Mesenchymal stem cell (in vitro differentiated cells and primary cell): ENCODE measurements at regions not wholly inside any gene's neighbourhood (a gene's known extent, or its start where the extent isn't known, plus 50 kb on each side); places are given as distances from the start of the nearest gene placed in this dataset.

ENCODE experiments used
- DNase-seq: peaks from one replicate; pipeline ENCODE4 v3.0.0-alpha.2; 2013
- H2AFZ ChIP-seq: one replicate; pipeline ENCODE4 v1.6.1; 2013; ENCODE audit warnings: low read depth, mild to moderate bottlenecking, control low read depth, inconsistent platforms, low read length, moderate library complexity
- H2AK5ac ChIP-seq: 2 replicates; pipeline ENCODE4 v1.6.1; 2013; ENCODE audit warnings: low read length, moderate library complexity, mild to moderate bottlenecking, inconsistent platforms; ENCODE audit not compliant: severe bottlenecking
- H2BK120ac ChIP-seq: one replicate; pipeline ENCODE4 v1.6.1; 2013; ENCODE audit warnings: low read depth, mild to moderate bottlenecking, inconsistent platforms, low read length, moderate library complexity
- H2BK12ac ChIP-seq, 2 experiments: one replicate each; pipeline ENCODE4 v1.6.1; 2013; ENCODE audit warnings: inconsistent platforms in 2 of 2, low read length in 2 of 2, mild to moderate bottlenecking in 2 of 2, moderate library complexity in 2 of 2, control low read depth in 1 of 2
- H2BK15ac ChIP-seq: one replicate; pipeline ENCODE4 v1.6.1; 2013; ENCODE audit warnings: mild to moderate bottlenecking, low read depth, inconsistent platforms; ENCODE audit not compliant: poor library complexity, severe bottlenecking
- H2BK5ac ChIP-seq: 2 replicates; pipeline ENCODE4 v1.6.1; 2013; ENCODE audit warnings: low read depth, mild to moderate bottlenecking, low read length, control low read depth, inconsistent platforms; ENCODE audit not compliant: poor library complexity, severe bottlenecking
- H3K14ac ChIP-seq, 2 experiments: one replicate each; pipeline ENCODE4 v1.6.1; 2013; ENCODE audit warnings: inconsistent platforms in 2 of 2, low read length in 2 of 2, control low read depth in 1 of 2, mild to moderate bottlenecking in 1 of 2, moderate library complexity in 1 of 2
- H3K18ac ChIP-seq, 2 experiments: one replicate each; pipeline ENCODE4 v1.6.1; 2013; ENCODE audit warnings: inconsistent platforms in 2 of 2, low read length in 2 of 2, control low read depth in 1 of 2, low read depth in 1 of 2, mild to moderate bottlenecking in 1 of 2
- H3K23ac ChIP-seq, 2 experiments: one replicate each; pipeline ENCODE4 v1.6.1; 2013; ENCODE audit warnings: inconsistent platforms in 2 of 2, low read length in 2 of 2, mild to moderate bottlenecking in 2 of 2, moderate library complexity in 2 of 2, control low read depth in 1 of 2
- H3K27ac ChIP-seq: 2 replicates; pipeline ENCODE4 v1.5.1; 2013; ENCODE audit warnings: mild to moderate bottlenecking, moderate library complexity, low read length, control low read depth, inconsistent platforms; ENCODE audit not compliant: poor library complexity, severe bottlenecking
- H3K27me3 ChIP-seq, 2 experiments: 2 replicates each; pipeline versions ENCODE4 v1.6.1 to v1.7.0; 2013; ENCODE audit warnings: low read length in 2 of 2, mild to moderate bottlenecking in 2 of 2, moderate library complexity in 2 of 2, control low read depth in 1 of 2, inconsistent platforms in 1 of 2; ENCODE audit not compliant: control insufficient read depth in 1 of 2, insufficient read depth in 1 of 2
- H3K36me3 ChIP-seq, 2 experiments: 2 replicates each; pipeline versions ENCODE4 v1.6.1 to v1.7.0; 2013; ENCODE audit warnings: low read length in 2 of 2, control low read depth in 1 of 2, inconsistent platforms in 1 of 2, low read depth in 1 of 2, mild to moderate bottlenecking in 1 of 2; ENCODE audit not compliant: insufficient read depth in 2 of 2, control insufficient read depth in 1 of 2
- H3K4ac ChIP-seq, 2 experiments: one replicate each; pipeline ENCODE4 v1.6.1; 2013; ENCODE audit warnings: inconsistent platforms in 2 of 2, low read length in 2 of 2, mild to moderate bottlenecking in 2 of 2, moderate library complexity in 2 of 2, control low read depth in 1 of 2, low read depth in 1 of 2
- H3K4me1 ChIP-seq: 2 replicates; pipeline ENCODE4 v1.6.1; 2013; ENCODE audit warnings: low read depth, low read length, control low read depth; ENCODE audit not compliant: control insufficient read depth, insufficient read depth
- H3K4me2 ChIP-seq: 2 replicates; pipeline ENCODE4 v1.6.1; 2013; ENCODE audit warnings: low read length, mild to moderate bottlenecking, inconsistent platforms; ENCODE audit not compliant: poor library complexity, severe bottlenecking
- H3K4me3 ChIP-seq, 2 experiments: 2 replicates each; pipeline versions ENCODE4 v1.5.1 to v1.7.0; 2013; ENCODE audit warnings: low read length in 2 of 2, mild to moderate bottlenecking in 2 of 2, control low read depth in 1 of 2, low read depth in 1 of 2; ENCODE audit not compliant: insufficient read depth in 1 of 2
- H3K79me1 ChIP-seq: replicated peaks from 2 replicates; pipeline ENCODE4 v1.6.1; 2013; ENCODE audit warnings: mild to moderate bottlenecking, control low read depth, low read length, inconsistent platforms; ENCODE audit not compliant: poor library complexity, severe bottlenecking
- H3K9ac ChIP-seq: 2 replicates; pipeline ENCODE4 v1.7.0; 2013; ENCODE audit warnings: mild to moderate bottlenecking, low read length, moderate library complexity
- H3K9me3 ChIP-seq: 2 replicates; pipeline ENCODE4 v1.7.0; 2013; ENCODE audit warnings: mild to moderate bottlenecking, low read length; ENCODE audit not compliant: control insufficient read depth
- H4K8ac ChIP-seq: one replicate; pipeline ENCODE4 v1.6.1; 2013; ENCODE audit warnings: inconsistent platforms, mild to moderate bottlenecking, low read length, moderate library complexity
- H4K91ac ChIP-seq: one replicate; pipeline ENCODE4 v1.6.1; 2013; ENCODE audit warnings: mild to moderate bottlenecking, low read length, inconsistent platforms
- WGBS: methylation state at CpG from one replicate; pipeline ENCODE4 v1.1.7; 2013; ENCODE audit warnings: mixed read lengths; 5-methylcytosine and 5-hydroxymethylcytosine counted together

- no peak overlapping the region for H3K14ac ChIP-seq
- H3K36me3 ChIP-seq = no peaks in the 10 kb centered on the region
- no peaks in the 10 kb centered on the region for H3K9me3 ChIP-seq
- WGBS = 80% methylated on average over 3 of the region's 3 CpGs
- no peak overlapping the region for H4K8ac ChIP-seq
- H3K27ac ChIP-seq = peak overlapping the region; percentile 39
- no peak overlapping the region for H3K4me2 ChIP-seq
- H2AFZ ChIP-seq = no peak overlapping the region
- H3K18ac ChIP-seq = peak overlapping the region in 1 of 2 experiments; percentile 54
- H2AK5ac ChIP-seq = no peak overlapping the region
- H2BK12ac ChIP-seq = no peak overlapping the region
- no peak overlapping the region for H2BK5ac ChIP-seq
- H4K91ac ChIP-seq = no peak overlapping the region
- H3K9ac ChIP-seq = peak overlapping the region; percentile 40
- no peak overlapping the region for H3K4ac ChIP-seq
- peak; percentile 49 for DNase-seq
- H3K4me1 ChIP-seq = no peaks in the 10 kb centered on the region
- H2BK120ac ChIP-seq = no peak overlapping the region
- no peaks in the 10 kb centered on the region for H3K79me1 ChIP-seq
- H3K4me3 ChIP-seq = peak overlapping the region in 1 of 2 experiments; percentile 19
- no peaks in the 10 kb centered on the region for H3K27me3 ChIP-seq
- no peak overlapping the region for H3K23ac ChIP-seq
- H2BK15ac ChIP-seq = no peak overlapping the region
Observed at GRCh38 chr7:112995059-112995824, 91.4 kb downstream of the GPR85 start.

- H3K27me3 ChIP-seq = no peaks in the 10 kb centered on the region
- H3K4me2 ChIP-seq = no peak overlapping the region
- no peak overlapping the region for H3K18ac ChIP-seq
- no peak overlapping the region for H3K9ac ChIP-seq
- H3K79me1 ChIP-seq = no peaks in the 10 kb centered on the region
- 92% methylated on average over 1 of the region's 3 CpGs for WGBS
- no peak overlapping the region for H4K91ac ChIP-seq
- no peaks in the 10 kb centered on the region for H3K9me3 ChIP-seq
- H4K8ac ChIP-seq = no peak overlapping the region
- H2AK5ac ChIP-seq = no peak overlapping the region
- H3K4me3 ChIP-seq = no peak overlapping the region
- no peaks in the 10 kb centered on the region for H3K36me3 ChIP-seq
- H3K23ac ChIP-seq = no peak overlapping the region
- no peak overlapping the region for H3K14ac ChIP-seq
- H3K4ac ChIP-seq = no peak overlapping the region
- H2BK120ac ChIP-seq = no peak overlapping the region
- no peak for DNase-seq
- H3K4me1 ChIP-seq = no peaks in the 10 kb centered on the region
- no peak overlapping the region for H2BK5ac ChIP-seq
- H3K27ac ChIP-seq = no peak overlapping the region
- H2AFZ ChIP-seq = no peak overlapping the region
- H2BK12ac ChIP-seq = no peak overlapping the region
- no peak overlapping the region for H2BK15ac ChIP-seq
Observed at GRCh38 chr7:112994656-112995055, 92.0 kb downstream of the GPR85 start.

- H4K8ac ChIP-seq = peak overlapping the region; percentile 55
Observed at GRCh38 chr7:112990624-112991023, 96.0 kb downstream of the GPR85 start.

GRCh38 chr7:112989531-112989930 lies 97.1 kb downstream of the GPR85 start:
- H3K14ac ChIP-seq = no peak overlapping the region
- no peak overlapping the region for H4K8ac ChIP-seq
- H3K36me3 ChIP-seq = no peaks in the 10 kb centered on the region
- no peak overlapping the region for H2BK12ac ChIP-seq
- no peak overlapping the region for H3K4me3 ChIP-seq
- no peak overlapping the region for H2BK120ac ChIP-seq
- no peak overlapping the region for H3K4me2 ChIP-seq
- H2BK15ac ChIP-seq = no peak overlapping the region
- H3K79me1 ChIP-seq = no peaks in the 10 kb centered on the region
- no peak overlapping the region for H3K23ac ChIP-seq
- no peak overlapping the region for H2AK5ac ChIP-seq
- no peaks in the 10 kb centered on the region for H3K9me3 ChIP-seq
- no peaks in the 10 kb centered on the region for H3K27me3 ChIP-seq
- DNase-seq = no peak
- H3K4ac ChIP-seq = no peak overlapping the region
- H3K27ac ChIP-seq = no peak overlapping the region
- H3K9ac ChIP-seq = no peak overlapping the region
- H2AFZ ChIP-seq = no peak overlapping the region
- no peak overlapping the region for H3K18ac ChIP-seq
- H3K4me1 ChIP-seq = no peaks in the 10 kb centered on the region
- no peak overlapping the region for H2BK5ac ChIP-seq
- no peak overlapping the region for H4K91ac ChIP-seq

More at GRCh38 chr7:112990624-112991023, 96.0 kb downstream of the GPR85 start:
- Histone ChIP-seq H3K23ac (no peak overlapping the region), H4K91ac (no peak overlapping the region), H3K27me3 (no peaks in the 10 kb centered on the region), H2AK5ac (no peak overlapping the region), H3K18ac (no peak overlapping the region), H3K14ac (no peak overlapping the region), H3K9ac (no peak overlapping the region), H3K27ac (peak overlapping the region; percentile 25), H3K36me3 (no peaks in the 10 kb centered on the region), H2BK120ac (no peak overlapping the region), H3K4ac (no peak overlapping the region), H3K9me3 (no peaks in the 10 kb centered on the region), H2BK12ac (no peak overlapping the region), H3K4me2 (no peak overlapping the region), H2BK5ac (no peak overlapping the region), H3K4me3 (no peak overlapping the region), H2AFZ (no peak overlapping the region), H3K79me1 (no peaks in the 10 kb centered on the region), H3K4me1 (no peaks in the 10 kb centered on the region), H2BK15ac (no peak overlapping the region)
- DNase-seq = peak; percentile 47
- WGBS = 13% methylated on average over 2 of the region's 2 CpGs
